ENCODE measurements at regions not wholly inside any gene's neighbourhood (a gene's known extent, or its start where the extent isn't known, plus 50 kb on each side); places are given as distances from the start of the nearest gene placed in this dataset.

GRCh38 chr20:54337144-54337543 is 129.3 kb downstream of the PFDN4 start:
- TF ChIP-seq CTCF (IDR thresholded peaks at IDR 0.05; ENCODE audit: borderline replicate concordance, extremely low read depth, low read length, poor library complexity, severe bottlenecking): no peak
- TF ChIP-seq EZH2 (IDR thresholded peaks at IDR 0.05; ENCODE audit: borderline replicate concordance, low read depth, low read length, severe bottlenecking): no peak

Measured in DND-41 (cell line).